Naive thymus-derived CD4-positive, alpha-beta T cell (primary cell): ENCODE measurements at regions not wholly inside any gene's neighbourhood (a gene's known extent, or its start where the extent isn't known, plus 50 kb on each side); places are given as distances from the start of the nearest gene placed in this dataset.

Source experiments
- ATAC-seq: fragments of 150-1000 bp; cut with Tn5 transposase; 2 replicates; pipeline ENCODE4 v1.10.0; 2021; ENCODE audit warnings: mild to moderate bottlenecking, moderate library complexity
- CTCF ChIA-PET: fragments of 350-600 bp; sonication (Branson Sonifier 250); formaldehyde crosslinking; loops from one replicate; lab custom pipeline; 2021; ENCODE audit warnings: antibody characterized with exemption; lab: Charles Lee
- POLR2A ChIA-PET: fragments of 350-600 bp; sonication (Branson Sonifier 250); formaldehyde crosslinking; loops from one replicate; lab custom pipeline; 2021; ENCODE audit warnings: antibody characterized with exemption, inconsistent platforms; lab: Charles Lee
- DNase-seq, 9 donors: peaks; one replicate each; pipeline versions ENCODE4 v3.0.0 to v3.0.0-alpha.2; 2020 to 2022; ENCODE audit warnings: mixed read lengths in 1 of 9
- H3K27ac ChIP-seq: one replicate; pipeline ENCODE4 v1.7.0; 2013; ENCODE audit warnings: mild to moderate bottlenecking, low read depth, low read length, moderate library complexity
- H3K27me3 ChIP-seq, 2 donors: one replicate each; pipeline ENCODE4 v1.7.0; 2013; ENCODE audit warnings: low read length in 2 of 2, mild to moderate bottlenecking in 2 of 2, moderate library complexity in 2 of 2; ENCODE audit not compliant: control insufficient read depth in 2 of 2, insufficient read depth in 2 of 2
- H3K36me3 ChIP-seq, 3 experiments: 1 replicate in 2 of 3; 2 replicates in 1 of 3; pipeline ENCODE4 v1.7.0; 2013; ENCODE audit warnings: low read length in 3 of 3, mild to moderate bottlenecking in 3 of 3, moderate library complexity in 1 of 3; ENCODE audit not compliant: insufficient read depth in 3 of 3, control insufficient read depth in 2 of 3
- H3K4me1 ChIP-seq, 2 donors: one replicate each; pipeline ENCODE4 v1.7.0; 2013; ENCODE audit warnings: low read length in 2 of 2, mild to moderate bottlenecking in 2 of 2, moderate library complexity in 1 of 2; ENCODE audit not compliant: control insufficient read depth in 2 of 2, insufficient read depth in 2 of 2
- H3K4me3 ChIP-seq: 2 replicates; pipeline ENCODE4 v1.7.0; 2013; ENCODE audit warnings: mild to moderate bottlenecking, low read length
- H3K9me3 ChIP-seq, 3 experiments: 1 replicate in 2 of 3; 2 replicates in 1 of 3; pipeline ENCODE4 v1.7.0; 2013; ENCODE audit warnings: low read length in 3 of 3; ENCODE audit not compliant: control insufficient read depth in 2 of 3
- H3K27ac Mint-ChIP-seq, 9 donors: one replicate each; pipeline ENCODE4 v1.8.0; 2020 to 2022; ENCODE audit warnings: mixed read lengths in 9 of 9, mild to moderate bottlenecking in 8 of 9, moderate library complexity in 5 of 9, inconsistent platforms in 2 of 9
- H3K27me3 Mint-ChIP-seq, 5 donors: one replicate each; pipeline ENCODE4 v1.8.0; 2021 to 2022; ENCODE audit warnings: mixed read lengths in 5 of 5, mild to moderate bottlenecking in 1 of 5
- H3K36me3 Mint-ChIP-seq, 5 donors: one replicate each; pipeline ENCODE4 v1.8.0; 2020 to 2022; ENCODE audit warnings: mixed read lengths in 5 of 5, mild to moderate bottlenecking in 3 of 5, inconsistent platforms in 1 of 5
- H3K4me1 Mint-ChIP-seq, 7 donors: one replicate each; pipeline ENCODE4 v1.8.0; 2020 to 2022; ENCODE audit warnings: mixed read lengths in 7 of 7, mild to moderate bottlenecking in 3 of 7, inconsistent platforms in 1 of 7
- H3K4me3 Mint-ChIP-seq, 10 donors: one replicate each; pipeline ENCODE4 v1.8.0; 2020 to 2022; ENCODE audit warnings: mild to moderate bottlenecking in 10 of 10, mixed read lengths in 10 of 10, moderate library complexity in 6 of 10, inconsistent platforms in 2 of 10
- H3K9me3 Mint-ChIP-seq, 11 donors: one replicate each; pipeline ENCODE4 v1.8.0; 2020 to 2022; ENCODE audit warnings: mixed read lengths in 11 of 11, mild to moderate bottlenecking in 4 of 11, inconsistent platforms in 1 of 11, moderate library complexity in 1 of 11
- intact Hi-C, 2 donors: fragments of 100-400 bp; cut with micrococcal nuclease; formaldehyde crosslinking; loops; one replicate each; pipeline ENCODE4 v1.15.1; 2023

DNA sequence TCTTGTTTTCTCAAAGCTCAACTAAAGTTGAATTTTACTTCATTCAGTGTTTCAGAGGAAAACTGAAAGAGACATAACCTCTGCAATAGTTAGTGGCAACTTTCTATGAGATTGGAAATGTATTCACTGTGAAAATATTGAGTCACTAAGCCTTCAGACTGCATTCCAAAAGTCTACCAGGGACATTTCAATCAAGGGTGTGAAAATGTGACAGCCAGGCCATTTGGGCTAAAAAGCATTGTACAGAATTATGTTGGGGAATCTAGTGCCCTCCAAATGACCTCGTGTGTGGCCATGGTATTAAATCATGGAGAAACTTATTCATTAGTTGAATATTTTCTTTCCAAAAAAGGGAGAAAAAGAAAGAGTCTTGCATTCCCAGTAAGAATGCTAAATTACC lies 251.9 kb downstream of the GRB14 start:
- no peak overlapping the region for H3K27ac Mint-ChIP-seq
- intact Hi-C loops: no loop called here
- H3K27me3 Mint-ChIP-seq: no peaks in the 10 kb centered on the region
- H3K36me3 Mint-ChIP-seq: no peaks in the 10 kb centered on the region
- Histone ChIP-seq H3K27me3 (no peaks in the 10 kb centered on the region), H3K4me1 (no peaks in the 10 kb centered on the region), H3K27ac (no peak overlapping the region), H3K9me3 (peaks cover 0 to 5% (median 0%) of the 10 kb centered on the region in 3 experiments), H3K4me3 (no peak overlapping the region), H3K36me3 (no peaks in the 10 kb centered on the region)
- ChIA-PET POLR2A (no interaction called here), CTCF (no interaction called here)
- no peak for ATAC-seq
- peaks cover 0 to 22% (median 7%) of the 10 kb centered on the region in 11 donors for H3K9me3 Mint-ChIP-seq
- H3K4me3 Mint-ChIP-seq: no peak overlapping the region
- DNase-seq: no peak
- H3K4me1 Mint-ChIP-seq: no peaks in the 10 kb centered on the region

DNA sequence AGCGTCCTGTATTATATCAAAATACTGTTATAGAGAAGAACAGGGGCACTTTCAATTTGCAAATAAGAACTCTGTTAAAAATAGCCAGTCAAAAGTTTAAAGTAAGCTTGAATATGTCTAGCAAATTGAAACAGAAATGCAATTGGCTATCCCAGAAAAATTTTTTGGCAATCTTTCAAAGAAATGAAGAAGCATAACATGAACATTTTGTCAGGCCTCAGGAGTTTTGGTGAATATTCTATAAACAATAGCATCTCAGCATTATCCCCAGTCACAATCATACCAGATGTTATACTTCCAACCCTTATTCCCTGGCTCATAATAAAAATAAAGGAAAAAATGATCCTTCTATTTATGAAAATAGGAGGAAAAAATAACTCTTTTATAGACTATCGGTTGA lies 252.4 kb downstream of the GRB14 start:
- H3K27ac ChIP-seq: no peak overlapping the region
- no peaks in the 10 kb centered on the region for H3K36me3 Mint-ChIP-seq
- H3K9me3 Mint-ChIP-seq: peaks cover 0 to 24% (median 7%) of the 10 kb centered on the region in 11 donors
- no peaks in the 10 kb centered on the region for H3K36me3 ChIP-seq
- H3K4me1 Mint-ChIP-seq: no peaks in the 10 kb centered on the region
- no peaks in the 10 kb centered on the region for H3K4me1 ChIP-seq
- no peaks in the 10 kb centered on the region for H3K27me3 Mint-ChIP-seq
- no peak overlapping the region for H3K27ac Mint-ChIP-seq
- no peak overlapping the region for H3K4me3 ChIP-seq
- DNase-seq (no peak), ATAC-seq (no peak)
- ChIA-PET POLR2A (no interaction called here), CTCF (no interaction called here)
- no peaks in the 10 kb centered on the region for H3K27me3 ChIP-seq
- intact Hi-C loops: no loop called here
- H3K4me3 Mint-ChIP-seq: no peak overlapping the region
- peaks cover 0 to 5% (median 0%) of the 10 kb centered on the region in 3 experiments for H3K9me3 ChIP-seq

DNA sequence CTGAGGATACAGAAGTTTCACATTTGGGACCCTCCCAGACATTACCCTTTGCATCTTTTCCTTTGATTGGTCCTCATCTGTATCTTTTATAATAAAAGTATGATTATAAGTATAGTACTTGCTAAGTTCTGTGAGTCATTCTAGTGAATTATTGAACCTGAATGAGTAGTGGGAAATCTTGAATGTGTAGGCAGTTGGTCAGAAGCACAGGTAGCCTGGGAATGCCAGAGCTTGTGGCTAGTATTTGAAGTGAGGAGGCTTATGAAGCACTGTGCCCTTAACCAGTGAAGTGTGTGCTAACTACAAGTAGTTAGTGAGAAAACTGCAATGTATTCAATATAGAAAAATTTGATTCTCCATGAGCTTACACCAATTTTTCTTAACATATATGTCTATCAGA lies 257.6 kb downstream of the GRB14 start:
- H3K27me3 ChIP-seq: no peaks in the 10 kb centered on the region
- H3K9me3 ChIP-seq: no peaks in the 10 kb centered on the region
- H3K4me1 ChIP-seq: no peaks in the 10 kb centered on the region
- H3K27ac ChIP-seq: no peak overlapping the region
- intact Hi-C loops: no loop called here
- no peaks in the 10 kb centered on the region for H3K4me1 Mint-ChIP-seq
- no peak overlapping the region for H3K4me3 Mint-ChIP-seq
- no peaks in the 10 kb centered on the region for H3K27me3 Mint-ChIP-seq
- H3K27ac Mint-ChIP-seq: no peak overlapping the region
- no peak overlapping the region for H3K4me3 ChIP-seq
- ATAC-seq (no peak), DNase-seq (no peak)
- H3K9me3 Mint-ChIP-seq: peaks cover 0 to 26% (median 4%) of the 10 kb centered on the region in 11 donors
- POLR2A ChIA-PET: no interaction called here
- H3K36me3 Mint-ChIP-seq: no peaks in the 10 kb centered on the region
- H3K36me3 ChIP-seq: no peaks in the 10 kb centered on the region
- CTCF ChIA-PET: no interaction called here

DNA sequence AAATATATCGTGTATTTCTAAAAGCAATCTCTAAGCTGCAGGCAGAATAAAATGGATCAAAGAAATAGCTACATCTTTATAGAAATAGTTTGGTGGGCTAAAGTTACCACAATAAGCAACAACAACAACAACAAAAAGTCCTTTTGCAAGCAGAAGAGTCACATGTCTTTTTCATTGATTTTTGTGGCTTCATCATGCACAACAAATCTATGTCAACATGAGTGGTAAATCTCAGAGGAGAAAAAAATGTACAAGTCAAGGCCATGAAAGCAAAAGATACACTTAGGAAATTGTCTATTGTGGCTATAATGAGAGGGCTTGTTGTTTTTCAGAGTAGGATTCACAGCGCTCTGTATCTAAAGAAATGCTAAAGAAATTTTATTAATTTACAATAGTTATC lies 269.7 kb downstream of the GRB14 start:
- no peak overlapping the region for H3K4me3 Mint-ChIP-seq
- POLR2A ChIA-PET: no interaction called here
- H3K27me3 Mint-ChIP-seq: no peaks in the 10 kb centered on the region
- Histone ChIP-seq H3K27ac (no peak overlapping the region), H3K4me1 (no peaks in the 10 kb centered on the region), H3K4me3 (no peak overlapping the region), H3K9me3 (no peaks in the 10 kb centered on the region), H3K27me3 (no peaks in the 10 kb centered on the region), H3K36me3 (no peaks in the 10 kb centered on the region)
- intact Hi-C loops: no loop called here
- CTCF ChIA-PET: no interaction called here
- H3K36me3 Mint-ChIP-seq: no peaks in the 10 kb centered on the region
- H3K9me3 Mint-ChIP-seq: peaks cover 0 to 9% (median 0%) of the 10 kb centered on the region in 11 donors
- ATAC-seq (no peak), DNase-seq (no peak)
- H3K4me1 Mint-ChIP-seq: no peaks in the 10 kb centered on the region
- H3K27ac Mint-ChIP-seq: no peak overlapping the region

DNA sequence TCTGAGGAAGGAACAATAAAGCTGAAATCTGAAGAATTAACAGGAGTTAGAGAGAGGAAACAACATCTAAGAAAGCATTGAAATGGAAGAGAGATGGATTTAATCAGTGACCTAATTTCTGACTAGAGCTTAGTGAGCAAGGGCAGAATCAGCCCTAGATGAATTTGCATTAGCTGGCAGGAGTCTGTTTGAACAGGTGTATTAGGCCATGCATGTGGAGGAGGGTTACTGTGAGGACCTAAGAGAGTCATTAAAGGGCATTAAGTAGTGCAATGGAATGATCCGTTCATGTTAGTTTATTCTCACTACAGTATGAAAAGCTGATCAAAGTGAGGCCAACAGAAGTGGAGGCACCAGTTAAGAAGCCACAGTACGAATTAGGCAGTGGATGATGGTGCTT lies 285.3 kb downstream of the GRB14 start:
- Mint-ChIP-seq H3K9me3 (peaks cover 0 to 19% (median 0%) of the 10 kb centered on the region in 11 donors), H3K36me3 (no peaks in the 10 kb centered on the region), H3K4me1 (no peaks in the 10 kb centered on the region), H3K4me3 (no peak overlapping the region), H3K27ac (no peak overlapping the region), H3K27me3 (no peaks in the 10 kb centered on the region)
- Histone ChIP-seq H3K27ac (no peak overlapping the region), H3K9me3 (no peaks in the 10 kb centered on the region), H3K4me3 (no peak overlapping the region), H3K4me1 (no peaks in the 10 kb centered on the region), H3K36me3 (no peaks in the 10 kb centered on the region), H3K27me3 (no peaks in the 10 kb centered on the region)
- intact Hi-C loops: no loop called here
- ChIA-PET CTCF (no interaction called here), POLR2A (no interaction called here)
- DNase-seq (no peak), ATAC-seq (no peak)

DNA sequence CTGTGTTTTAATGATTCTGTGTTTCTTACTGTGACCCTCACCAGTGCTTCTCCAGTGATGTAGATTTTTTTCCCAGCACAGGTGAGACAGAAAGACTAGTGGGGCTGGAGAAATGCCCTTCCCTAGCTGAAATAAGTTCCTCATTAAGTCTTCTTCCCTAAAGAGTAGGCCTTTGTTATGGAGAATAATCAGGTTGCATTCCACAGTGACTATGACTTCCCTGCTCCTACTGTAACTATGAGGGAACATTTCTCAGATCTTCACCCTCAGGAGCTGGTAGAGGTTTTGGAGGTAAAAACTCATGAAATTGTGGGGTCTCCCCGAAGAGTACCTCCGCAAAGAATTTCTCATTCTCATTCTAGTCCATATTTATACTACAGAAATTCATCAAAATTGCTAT lies 286.2 kb downstream of the GRB14 start:
- no peak overlapping the region for H3K4me3 ChIP-seq
- H3K4me3 Mint-ChIP-seq: no peak overlapping the region
- intact Hi-C loops: no loop called here
- H3K4me1 Mint-ChIP-seq: no peaks in the 10 kb centered on the region
- DNase-seq (no peak), ATAC-seq (no peak)
- no peaks in the 10 kb centered on the region for H3K36me3 ChIP-seq
- peaks cover 0 to 19% (median under 1%) of the 10 kb centered on the region in 11 donors for H3K9me3 Mint-ChIP-seq
- POLR2A ChIA-PET: no interaction called here
- no peaks in the 10 kb centered on the region for H3K27me3 Mint-ChIP-seq
- no peak overlapping the region for H3K27ac ChIP-seq
- no peaks in the 10 kb centered on the region for H3K9me3 ChIP-seq
- H3K27me3 ChIP-seq: no peaks in the 10 kb centered on the region
- H3K36me3 Mint-ChIP-seq: no peaks in the 10 kb centered on the region
- H3K27ac Mint-ChIP-seq: no peak overlapping the region
- no peaks in the 10 kb centered on the region for H3K4me1 ChIP-seq
- CTCF ChIA-PET: no interaction called here

DNA sequence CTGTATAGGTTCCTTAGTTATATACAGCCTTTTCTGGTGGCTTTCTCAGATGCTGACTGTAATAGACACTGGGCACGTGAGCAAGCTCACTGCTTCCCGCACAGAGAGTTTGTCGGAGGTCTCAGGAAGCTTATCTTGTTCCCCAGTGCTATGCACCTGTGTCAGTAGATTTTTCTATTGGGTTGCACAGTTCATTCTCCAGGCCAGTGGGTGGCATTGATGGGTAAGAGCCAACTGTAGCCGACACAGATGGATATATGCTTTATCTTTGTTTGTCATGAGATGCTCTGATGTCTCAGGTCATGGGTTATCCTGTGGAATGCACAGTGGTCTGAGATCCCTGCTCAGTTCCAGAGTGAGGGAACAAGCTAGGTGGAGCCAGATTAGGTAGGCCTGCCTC lies 293.0 kb downstream of the GRB14 start:
- CTCF ChIA-PET: no interaction called here
- no peaks in the 10 kb centered on the region for H3K27me3 Mint-ChIP-seq
- H3K9me3 Mint-ChIP-seq: peaks cover 0 to 27% (median 10%) of the 10 kb centered on the region in 11 donors
- POLR2A ChIA-PET: no interaction called here
- Histone ChIP-seq H3K4me3 (no peak overlapping the region), H3K36me3 (no peaks in the 10 kb centered on the region), H3K4me1 (no peaks in the 10 kb centered on the region), H3K27me3 (no peaks in the 10 kb centered on the region), H3K27ac (no peak overlapping the region), H3K9me3 (no peaks in the 10 kb centered on the region)
- ATAC-seq (no peak), DNase-seq (no peak)
- H3K36me3 Mint-ChIP-seq: no peaks in the 10 kb centered on the region
- no peak overlapping the region for H3K27ac Mint-ChIP-seq
- intact Hi-C loops: no loop called here
- no peaks in the 10 kb centered on the region for H3K4me1 Mint-ChIP-seq
- no peak overlapping the region for H3K4me3 Mint-ChIP-seq
